ENCODE measurements at regions not wholly inside any gene's neighbourhood (a gene's known extent, or its start where the extent isn't known, plus 50 kb on each side); places are given as distances from the start of the nearest gene placed in this dataset.
"Not testable (repeated sequence)": the region's sequence is repeated elsewhere in the genome, so short reads cannot be mapped to it uniquely, and the experiment has no call there.

DNA sequence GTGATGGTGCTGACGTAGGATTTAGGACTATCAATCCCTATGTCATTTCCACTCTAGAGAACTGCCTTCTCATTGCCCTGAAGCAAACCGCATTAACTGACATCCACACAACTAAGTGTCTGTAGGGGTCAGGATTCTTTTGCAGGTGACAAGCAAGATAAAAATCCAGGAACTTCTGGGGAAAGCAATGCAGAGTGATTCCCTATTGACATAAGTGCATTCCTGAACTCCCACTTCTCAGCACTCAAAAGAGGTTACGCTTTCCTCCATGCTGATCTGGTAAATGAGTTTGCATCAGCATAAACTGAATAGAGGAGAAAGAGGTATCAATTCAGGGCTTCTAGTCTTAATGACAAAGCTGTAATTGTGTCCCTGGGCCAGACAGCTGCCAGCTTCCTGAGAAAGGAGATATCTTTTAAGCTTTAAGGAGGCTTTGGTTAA, 224.6 kb upstream of the ISX start:
- Histone ChIP-seq H3K4me1 (no peaks in the 10 kb centered on the region), H3K27ac (no peak overlapping the region), H3K27me3 (no peaks in the 10 kb centered on the region), H3K9me3 (peaks cover 0 to 4% (median 0%) of the 10 kb centered on the region in 4 donors), H3K36me3 (no peaks in the 10 kb centered on the region), H3K4me3 (no peak overlapping the region)
- DNase-seq = no peak
- TF ChIP-seq POLR2A (IDR thresholded peaks at IDR 0.05) (no peak), EP300 (IDR thresholded peaks at IDR 0.05) (no peak), CTCF (IDR thresholded peaks at IDR 0.05) (no peak), POLR2AphosphoS5 (IDR thresholded peaks at IDR 0.05) (no peak)
- intact Hi-C loops (cut with DNase I; ENCODE audit: low total_unique reads) = no loop called here
- WGBS, 5 donors = 46 to 67% (median 54%) methylated on average over 3 of the region's 3 CpGs

- no peak overlapping the region for H3K27ac ChIP-seq
- TF ChIP-seq CTCF (IDR thresholded peaks at IDR 0.05) (no peak), EP300 (IDR thresholded peaks at IDR 0.05) (no peak), POLR2AphosphoS5 (IDR thresholded peaks at IDR 0.05) (no peak), POLR2A (IDR thresholded peaks at IDR 0.05) (no peak)
- no peaks in the 10 kb centered on the region for H3K4me1 ChIP-seq
- DNase-seq = no peak
- intact Hi-C loops (cut with DNase I; ENCODE audit: low total_unique reads) = no loop called here
- H3K36me3 ChIP-seq = no peaks in the 10 kb centered on the region
- H3K27me3 ChIP-seq = no peaks in the 10 kb centered on the region
- no peak overlapping the region for H3K4me3 ChIP-seq
- H3K9me3 ChIP-seq = peaks cover 0 to 4% (median 0%) of the 10 kb centered on the region in 4 donors
- 53 to 74% (median 66%) methylated on average over 4 of the region's 4 CpGs for WGBS, 5 donors
Observed at GRCh38 chr22:34841911-34842310, 224.0 kb upstream of the ISX start.

DNA sequence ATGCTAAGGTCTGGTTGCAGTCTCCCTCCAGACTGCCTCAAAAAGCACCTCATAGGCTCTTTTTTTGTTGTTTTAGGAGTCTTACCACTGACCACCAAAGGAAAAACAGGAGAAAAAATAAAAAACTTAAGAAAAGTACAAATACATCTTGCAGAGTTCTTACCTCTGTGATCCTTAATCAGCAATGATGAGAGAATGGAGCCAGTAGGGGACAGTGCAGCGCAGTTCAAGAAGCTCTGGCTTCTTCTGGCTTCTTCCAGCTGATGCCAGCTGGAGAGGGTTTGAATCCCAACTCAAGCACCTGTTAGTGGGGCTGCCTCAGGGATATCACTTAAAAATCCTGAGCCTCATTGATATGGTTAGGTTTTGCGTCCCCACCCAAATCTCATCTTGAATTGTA, 223.3 kb upstream of the ISX start:
- WGBS, 5 donors = 69 to 93% (median 83%) methylated on average over 2 of the region's 2 CpGs
- no peak overlapping the region for H3K27ac ChIP-seq
- DNase-seq = no peak
- intact Hi-C loops (cut with DNase I; ENCODE audit: low total_unique reads) = no loop called here
- TF ChIP-seq POLR2AphosphoS5 (IDR thresholded peaks at IDR 0.05) = no peak
- TF ChIP-seq POLR2A (IDR thresholded peaks at IDR 0.05) = no peak
- TF ChIP-seq CTCF (IDR thresholded peaks at IDR 0.05) = no peak
- TF ChIP-seq EP300 (IDR thresholded peaks at IDR 0.05) = no peak
- no peak overlapping the region for H3K4me3 ChIP-seq
- no peaks in the 10 kb centered on the region for H3K4me1 ChIP-seq
- peaks cover 0 to 4% (median 0%) of the 10 kb centered on the region in 4 donors for H3K9me3 ChIP-seq
- no peaks in the 10 kb centered on the region for H3K27me3 ChIP-seq
- H3K36me3 ChIP-seq = no peaks in the 10 kb centered on the region

- H3K27ac ChIP-seq; H3K36me3 ChIP-seq; intact Hi-C loops (cut with DNase I; ENCODE audit: low total_unique reads); H3K4me1 ChIP-seq; DNase-seq; H3K9me3 ChIP-seq; H3K27me3 ChIP-seq; H3K4me3 ChIP-seq: not testable (repeated sequence)
- WGBS, 5 donors = 0 to 85% (median 48%) methylated on average over 1 of the region's 1 CpG
Observed at GRCh38 chr22:34843743-34844142, 222.2 kb upstream of the ISX start.

GRCh38 chr22:34845391-34845790, 220.6 kb upstream of the ISX start:
- DNase-seq = no peak
- no peak overlapping the region for H3K27ac ChIP-seq
- intact Hi-C loops (cut with DNase I; ENCODE audit: low total_unique reads) = no loop called here
- WGBS, 5 donors = 81 to 98% (median 97%) methylated on average over 2 of the region's 2 CpGs
- H3K4me1 ChIP-seq = no peaks in the 10 kb centered on the region
- peaks cover 0 to 4% (median 0%) of the 10 kb centered on the region in 4 donors for H3K9me3 ChIP-seq
- H3K27me3 ChIP-seq = no peaks in the 10 kb centered on the region
- no peak for TF ChIP-seq POLR2AphosphoS5 (IDR thresholded peaks at IDR 0.05)
- no peak for TF ChIP-seq EP300 (IDR thresholded peaks at IDR 0.05)
- TF ChIP-seq POLR2A (IDR thresholded peaks at IDR 0.05) = no peak
- TF ChIP-seq CTCF (IDR thresholded peaks at IDR 0.05) = no peak
- no peak overlapping the region for H3K4me3 ChIP-seq
- H3K36me3 ChIP-seq = no peaks in the 10 kb centered on the region

Measured in stomach (tissue), 8 donors.